ENCODE measurements at regions not wholly inside any gene's neighbourhood (a gene's known extent, or its start where the extent isn't known, plus 50 kb on each side); places are given as distances from the start of the nearest gene placed in this dataset.

GRCh38 chr6:105873799-105874198 is 212.3 kb upstream of the PRDM1 start:
- no peak for TF ChIP-seq POLR2AphosphoS5 (IDR thresholded peaks at IDR 0.05; ENCODE audit: low read depth, low read length)
- no peak for TF ChIP-seq TCF12 (IDR thresholded peaks at IDR 0.05)
- no peak for TF ChIP-seq RAD21 (IDR thresholded peaks at IDR 0.05; ENCODE audit: low read length)
- no peak for TF ChIP-seq CTCF (IDR thresholded peaks at IDR 0.05)
- TF ChIP-seq SMC3 (IDR thresholded peaks at IDR 0.05; ENCODE audit: low read depth, low read length): no peak
- no peak for TF ChIP-seq USF2 (IDR thresholded peaks at IDR 0.05; ENCODE audit: borderline replicate concordance, low read depth, low read length)
- no peak for TF ChIP-seq NFIC (IDR thresholded peaks at IDR 0.05; ENCODE audit: borderline replicate concordance)
- no peak for TF ChIP-seq EZH2phosphoT487 (IDR thresholded peaks at IDR 0.05; ENCODE audit: borderline replicate concordance, low read depth)
- TF ChIP-seq YY1 (IDR thresholded peaks at IDR 0.05; ENCODE audit: low read depth): no peak
- TF ChIP-seq MAX (IDR thresholded peaks at IDR 0.05; ENCODE audit: low read depth): no peak
